Left kidney (tissue), 1 donor: ENCODE measurements at regions not wholly inside any gene's neighbourhood (a gene's known extent, or its start where the extent isn't known, plus 50 kb on each side); places are given as distances from the start of the nearest gene placed in this dataset.

Experiments used
- DNase-seq: peaks from one replicate; pipeline ENCODE4 v3.0.0-alpha.2; 2013

DNA sequence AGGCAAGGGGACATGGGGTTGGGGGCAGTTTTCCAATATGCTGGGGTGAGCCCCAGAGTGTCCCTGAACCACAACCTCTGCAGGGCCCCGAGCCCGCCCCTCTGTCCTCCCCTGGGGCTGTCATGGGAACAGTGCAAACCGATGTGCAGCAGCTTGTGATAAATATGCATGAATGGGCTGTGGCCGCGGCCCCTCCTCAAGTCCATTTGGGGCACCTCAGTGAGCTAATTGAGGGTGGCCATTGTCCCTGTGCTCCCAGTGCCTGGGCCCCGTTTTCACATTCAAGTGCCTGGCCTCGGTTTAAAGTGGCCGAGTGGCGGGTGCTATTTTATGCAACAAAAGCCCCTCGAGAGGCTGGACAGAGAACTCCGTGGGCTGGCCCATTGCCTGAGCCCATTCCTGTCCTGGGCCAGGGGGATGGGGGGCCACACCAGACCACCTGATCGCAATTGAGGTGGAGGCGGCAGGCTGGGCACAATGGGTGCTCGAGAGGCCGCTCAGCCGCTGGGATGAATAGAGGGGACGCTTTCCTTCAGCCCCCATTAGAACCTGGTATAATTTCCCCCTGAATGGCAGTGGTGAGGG lies 193.7 kb downstream of the FOXD2 start:
- no peak for DNase-seq

DNA sequence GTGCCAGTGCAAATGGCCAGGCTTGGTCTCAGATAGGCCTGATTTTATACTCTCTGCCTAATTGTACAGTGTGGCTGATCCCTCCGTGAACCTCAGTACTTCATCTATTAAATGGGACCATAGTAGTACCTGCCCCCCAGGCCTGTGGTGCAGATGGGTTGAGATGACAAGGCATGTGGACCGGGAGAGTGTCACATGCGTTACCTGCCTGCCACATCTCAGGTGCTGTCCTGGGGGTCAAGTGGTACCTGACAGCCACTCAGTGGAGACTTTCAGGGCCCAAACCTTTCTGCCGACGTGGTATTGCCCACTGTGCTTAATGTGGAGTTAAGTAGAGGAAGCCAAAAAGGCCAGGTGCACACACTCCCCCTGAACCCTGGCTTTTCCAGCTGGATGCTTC lies 197.3 kb downstream of the FOXD2 start:
- no peak for DNase-seq

DNA sequence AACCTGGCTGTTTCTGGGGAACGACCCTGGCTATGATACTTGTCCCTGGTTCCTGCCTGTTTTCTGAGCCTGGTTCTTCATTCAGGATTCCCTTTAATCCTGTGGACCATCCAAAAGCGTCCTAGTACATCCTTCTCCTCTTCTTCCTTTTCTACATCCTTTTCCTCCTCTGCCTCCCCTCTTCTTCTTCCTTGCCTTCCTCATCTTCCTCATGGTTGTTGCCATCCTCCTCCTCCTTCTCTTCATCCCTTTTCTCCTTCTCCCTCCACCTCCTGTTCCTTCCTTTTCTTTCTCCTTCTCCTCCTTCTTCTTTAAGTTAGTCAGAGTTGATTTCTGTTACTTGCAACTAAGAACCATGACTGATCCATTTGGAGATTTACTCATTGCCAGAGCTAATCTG lies 197.8 kb downstream of the FOXD2 start:
- DNase-seq: no peak

DNA sequence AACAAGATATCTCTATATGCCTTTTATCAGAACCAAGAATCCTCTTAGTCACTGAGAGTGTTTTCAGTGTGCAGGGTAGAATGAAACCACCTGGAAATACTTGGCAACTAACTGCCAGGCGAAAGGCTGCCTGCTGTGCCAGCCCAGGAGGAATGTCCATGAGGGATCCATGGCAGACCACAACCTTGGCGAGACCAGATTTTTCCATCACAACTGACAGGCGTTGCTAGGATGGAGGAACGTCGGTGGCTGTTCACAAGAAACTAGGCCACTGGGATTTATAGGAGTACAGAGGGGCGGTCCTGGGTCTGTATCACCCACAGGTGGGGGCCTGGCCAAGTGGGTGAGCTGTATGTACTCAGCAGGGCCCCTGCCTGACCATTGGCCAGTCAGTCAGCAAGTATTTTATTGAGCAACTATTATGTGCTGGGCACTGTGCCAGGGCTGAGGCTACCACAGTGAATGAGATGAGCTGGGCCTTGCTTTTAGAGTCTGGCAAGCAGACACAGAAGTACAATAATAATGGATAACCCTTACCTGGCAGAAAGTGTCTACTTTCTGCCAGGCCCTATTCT lies 199.4 kb downstream of the FOXD2 start:
- no peak for DNase-seq

DNA sequence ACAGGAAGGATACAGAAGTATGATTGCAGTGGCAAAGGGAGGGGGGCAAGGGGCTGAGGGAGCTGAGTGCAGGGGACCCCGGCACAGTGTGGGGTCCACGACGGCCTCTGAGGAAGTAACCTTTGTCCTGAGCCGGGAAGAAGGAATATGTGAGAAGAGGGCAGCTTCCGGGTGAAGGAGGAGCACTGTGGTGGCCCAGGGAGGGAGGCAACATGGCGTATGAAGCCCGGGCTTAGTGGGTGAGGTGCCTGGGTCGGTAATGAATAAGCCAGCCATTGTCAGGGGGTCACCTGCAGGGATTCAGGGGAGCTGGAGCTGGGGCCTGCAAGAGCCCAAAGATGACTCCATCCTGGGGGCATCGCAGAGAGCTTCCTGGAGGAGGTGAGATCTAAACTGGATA lies 200.4 kb downstream of the FOXD2 start:
- DNase-seq: no peak

DNA sequence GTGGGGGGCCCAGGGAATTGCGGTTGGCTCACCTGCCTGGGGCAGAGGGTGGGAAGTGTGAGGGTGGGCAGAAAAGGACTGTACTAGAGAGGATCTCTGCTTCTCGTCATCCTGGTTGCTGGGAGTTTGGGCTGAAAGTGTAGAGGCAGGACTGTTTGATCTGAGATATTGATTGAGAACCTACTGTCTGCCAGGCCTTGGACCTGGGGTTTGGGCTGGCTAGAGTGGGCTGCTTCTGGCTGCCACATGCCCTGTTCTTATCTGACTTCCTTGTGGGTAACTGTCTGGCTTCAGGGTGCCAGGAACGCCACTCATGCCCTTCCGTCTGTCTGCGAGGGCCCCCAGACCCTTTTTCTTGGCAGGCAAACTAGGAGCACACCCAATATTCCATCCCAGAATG lies 200.9 kb downstream of the FOXD2 start:
- no peak for DNase-seq

DNA sequence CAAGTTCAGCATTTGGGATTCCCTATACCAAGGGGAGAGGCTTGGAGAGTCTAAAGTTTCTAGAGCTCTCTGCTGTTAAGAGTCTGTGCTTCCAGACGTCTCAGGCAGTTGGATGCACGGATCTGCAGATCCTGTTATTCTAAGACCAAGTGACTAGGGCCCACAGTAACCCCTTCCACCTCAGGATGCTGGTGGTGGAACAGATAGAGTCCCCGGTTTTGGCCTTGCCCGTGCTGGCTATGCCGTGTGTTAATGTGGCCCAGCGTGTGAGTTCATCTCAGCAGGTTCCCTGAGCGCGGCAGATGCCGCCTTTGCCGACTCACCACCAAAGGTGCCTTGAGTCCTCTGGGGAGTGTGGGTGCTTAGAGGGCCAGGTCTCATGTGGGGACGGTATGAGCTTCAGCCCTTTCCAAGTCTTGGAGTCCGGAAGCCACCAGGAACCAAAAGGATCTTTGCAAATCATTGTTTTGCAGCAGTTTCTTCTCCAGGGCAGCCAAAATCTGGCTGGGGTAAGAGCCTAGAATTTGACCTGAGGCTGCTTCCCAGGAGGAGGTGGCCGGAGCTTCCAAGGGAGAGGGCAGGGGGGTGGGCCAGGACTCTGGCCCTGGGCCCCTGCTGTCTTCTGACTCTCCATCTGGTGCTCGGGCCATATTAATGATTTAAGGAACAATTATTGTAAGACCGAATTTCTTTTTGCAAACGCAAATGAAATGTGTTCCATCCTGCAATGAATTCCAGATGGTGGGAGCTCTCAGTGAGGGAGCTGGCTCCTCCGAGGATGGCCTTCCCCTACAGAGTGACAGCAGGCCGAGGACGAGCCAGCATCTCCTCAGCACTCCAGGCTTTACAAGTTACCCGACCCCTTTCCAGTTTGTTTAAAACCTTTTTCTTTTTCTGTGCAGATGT lies 205.7 kb downstream of the FOXD2 start:
- no peak for DNase-seq

DNA sequence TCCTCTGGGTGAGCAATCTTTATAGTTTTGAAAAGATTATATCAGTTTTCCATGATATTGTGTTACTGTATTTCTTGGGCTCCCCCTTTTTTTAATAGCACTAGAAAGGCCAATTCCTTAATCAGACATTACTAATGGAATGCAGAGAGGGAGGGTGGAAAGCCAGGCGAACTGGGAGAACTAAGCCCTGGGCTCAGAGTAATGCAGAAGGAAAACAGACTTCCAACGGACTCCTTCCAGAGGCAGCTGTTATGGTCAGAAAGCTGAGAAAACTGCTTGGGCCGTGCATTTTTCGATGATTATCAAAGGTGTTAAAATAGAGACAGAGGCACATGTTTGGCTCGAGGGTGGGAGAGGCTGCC lies 206.3 kb downstream of the FOXD2 start:
- no peak for DNase-seq

DNA sequence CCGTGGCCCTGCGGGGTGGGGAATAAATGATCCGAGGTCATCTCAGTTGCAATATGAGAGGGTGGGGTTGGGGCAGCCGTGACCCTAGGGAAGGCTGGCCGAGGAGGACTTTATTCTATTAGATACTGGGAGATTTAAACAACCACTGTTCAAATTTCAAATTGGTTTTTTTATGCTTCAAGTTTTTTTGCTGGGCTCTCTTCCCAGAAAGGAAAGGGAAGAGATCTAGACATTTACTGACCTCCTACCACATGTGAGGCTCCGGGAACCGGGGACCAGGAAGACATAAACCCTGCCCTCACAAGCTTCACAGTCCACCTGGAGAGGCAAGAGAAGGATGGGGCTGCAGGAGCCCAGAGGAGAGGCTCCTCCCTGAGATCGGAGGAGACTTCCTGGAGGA lies 207.3 kb downstream of the FOXD2 start:
- DNase-seq: no peak

DNA sequence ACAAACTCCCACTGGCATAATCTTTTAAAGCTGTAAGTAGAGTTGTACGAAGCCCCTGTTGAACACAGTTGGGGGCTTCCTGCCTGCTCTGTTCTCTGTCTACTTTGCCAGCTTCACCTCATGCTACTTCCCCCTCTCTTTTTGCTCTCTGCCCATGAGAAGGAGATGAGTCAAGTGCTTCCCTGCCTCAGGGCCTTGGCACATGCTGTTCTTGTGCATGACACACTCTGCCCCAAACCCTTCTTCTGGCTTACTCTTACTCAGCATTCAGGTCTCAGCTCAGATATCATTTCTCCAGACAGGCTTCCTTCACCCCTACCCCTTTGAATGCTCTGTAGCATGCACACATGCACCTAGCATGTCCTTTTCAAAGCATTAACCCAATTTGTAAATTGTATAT lies 208.8 kb downstream of the FOXD2 start:
- no peak for DNase-seq

DNA sequence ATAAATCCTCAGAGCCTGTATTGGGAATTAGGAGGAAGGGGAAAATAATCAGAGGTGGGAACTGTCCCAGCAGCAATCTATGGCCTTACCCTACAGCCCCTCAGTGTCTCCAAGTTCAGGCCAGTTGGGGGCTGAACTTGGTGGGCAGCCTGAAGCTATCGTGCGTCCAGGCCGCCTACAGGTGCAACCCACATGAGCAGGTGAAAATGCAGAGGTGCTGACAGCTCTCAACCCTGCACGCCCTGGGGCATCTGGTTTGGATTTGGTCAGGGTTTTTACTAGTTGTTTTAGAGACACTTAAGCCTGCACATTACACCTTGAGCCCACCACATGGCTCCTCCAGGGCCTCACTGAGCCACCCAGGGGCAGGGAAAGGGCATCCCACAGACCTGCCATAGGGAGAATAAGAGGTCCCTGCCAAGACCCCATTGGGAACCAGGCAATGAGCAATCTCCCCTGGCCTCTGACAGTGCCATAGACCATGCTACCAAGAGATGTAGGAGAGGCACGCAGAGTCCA lies 209.5 kb downstream of the FOXD2 start:
- DNase-seq: no peak

DNA sequence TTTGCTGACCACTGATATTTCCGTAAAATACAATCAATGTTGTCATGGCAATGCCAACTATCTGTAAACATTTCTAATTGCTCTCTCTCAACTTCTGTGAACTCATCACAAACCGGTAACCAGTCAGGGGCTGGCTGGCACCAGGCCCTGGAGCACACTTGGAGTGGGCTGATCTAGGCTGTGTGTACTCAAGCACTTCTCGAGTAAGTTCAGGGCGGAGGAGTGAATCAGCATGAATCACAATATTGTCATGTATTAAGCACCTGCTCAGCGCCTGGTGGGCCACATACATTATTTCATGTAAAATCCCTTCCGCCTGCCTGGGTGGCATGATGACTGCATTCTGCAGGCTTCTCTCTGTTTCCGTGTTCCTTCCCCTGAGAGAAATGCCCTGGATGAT lies 212.4 kb downstream of the FOXD2 start:
- no peak for DNase-seq

DNA sequence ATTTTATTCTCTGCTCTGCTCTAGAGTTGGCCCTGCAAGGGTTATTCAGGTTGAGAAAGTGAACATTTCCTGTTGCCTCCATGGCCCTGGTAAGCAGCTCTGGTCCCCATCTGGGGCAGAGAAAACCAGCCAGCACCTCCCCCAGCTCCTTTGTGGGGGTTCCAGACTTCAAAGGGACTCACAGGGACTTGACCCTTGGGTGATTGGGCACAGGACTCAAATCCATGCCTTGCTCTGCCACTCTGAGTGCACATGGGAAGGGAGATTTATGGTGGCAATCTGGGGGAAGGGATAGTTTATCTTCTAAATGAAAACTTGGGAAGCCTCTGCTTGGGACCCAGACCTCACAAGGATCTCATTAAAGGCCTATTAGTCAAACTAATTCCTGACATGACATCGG lies 212.8 kb downstream of the FOXD2 start:
- no peak for DNase-seq

DNA sequence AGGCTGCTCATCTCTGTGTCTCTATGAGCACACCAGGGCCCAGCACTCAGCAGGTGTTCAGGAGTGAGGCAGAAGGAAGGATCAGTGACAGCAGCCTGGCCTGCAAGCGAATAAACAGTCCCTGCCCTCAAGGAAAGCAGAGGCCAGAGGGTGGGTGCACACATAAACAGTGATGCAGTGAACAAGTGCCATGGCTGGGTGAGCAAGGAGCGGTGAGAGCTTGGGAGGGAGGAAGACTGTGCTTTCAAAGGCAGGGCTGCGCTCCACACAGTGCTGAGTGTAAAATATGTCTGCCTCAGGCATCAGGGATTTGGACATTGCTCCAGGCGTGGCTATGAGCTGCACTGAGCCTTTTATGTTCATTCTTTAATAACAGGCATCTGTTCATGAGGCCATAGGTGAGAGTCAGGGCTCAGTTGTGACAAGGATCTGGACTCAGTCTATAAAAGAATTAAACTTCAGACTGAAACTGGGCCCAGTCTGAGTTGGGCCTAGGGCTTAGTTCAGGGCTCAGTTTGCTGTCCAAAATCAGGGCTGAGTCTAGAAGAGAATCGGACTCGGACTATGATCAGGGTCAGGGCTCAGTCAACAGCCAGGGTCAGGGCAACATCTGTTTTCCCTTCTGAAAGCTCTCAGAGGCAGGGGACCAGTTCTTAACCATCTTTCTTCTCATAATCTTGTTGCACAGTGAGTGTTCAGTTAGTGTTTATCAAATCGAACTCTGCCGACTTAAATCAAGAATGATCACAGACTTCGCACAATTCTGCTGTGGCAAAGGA lies 213.7 kb downstream of the FOXD2 start:
- DNase-seq: no peak

DNA sequence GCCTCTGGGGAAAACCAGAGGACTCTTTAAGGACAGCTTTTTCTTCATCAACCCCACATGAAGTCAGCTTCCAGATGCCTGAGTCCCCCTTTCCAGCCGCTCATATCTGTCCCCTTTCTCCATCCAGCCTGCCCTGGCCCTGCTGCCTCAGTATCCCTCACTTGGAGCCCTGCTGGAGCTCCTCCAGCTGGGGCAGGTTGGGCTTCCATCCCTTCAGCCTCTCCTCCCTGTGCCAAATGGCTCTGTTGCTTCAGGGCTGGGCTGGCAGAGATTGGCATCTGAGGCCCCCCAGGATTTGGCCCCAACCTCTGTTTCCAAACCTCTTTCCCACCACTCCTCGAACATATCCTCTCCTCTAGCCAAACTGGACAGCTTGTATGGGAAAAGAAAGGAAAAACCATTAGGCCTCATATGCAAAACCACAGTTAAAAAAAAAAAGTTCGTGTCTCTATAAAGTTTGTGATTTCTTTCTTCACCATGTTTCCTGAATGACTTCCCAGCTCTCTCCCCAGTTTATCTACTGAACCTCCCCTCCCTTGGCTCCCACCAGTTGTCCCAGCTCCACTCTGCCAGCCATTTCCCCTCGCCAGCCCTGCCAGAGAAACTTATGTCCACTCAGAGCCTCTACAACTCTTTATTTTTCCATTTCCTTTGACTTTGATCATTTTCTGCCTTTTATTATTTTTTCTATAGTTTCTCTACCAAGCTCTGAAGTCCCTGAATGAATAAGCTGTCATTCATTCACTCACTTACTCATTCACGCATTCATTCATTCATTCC lies 217.9 kb downstream of the FOXD2 start:
- no peak for DNase-seq

DNA sequence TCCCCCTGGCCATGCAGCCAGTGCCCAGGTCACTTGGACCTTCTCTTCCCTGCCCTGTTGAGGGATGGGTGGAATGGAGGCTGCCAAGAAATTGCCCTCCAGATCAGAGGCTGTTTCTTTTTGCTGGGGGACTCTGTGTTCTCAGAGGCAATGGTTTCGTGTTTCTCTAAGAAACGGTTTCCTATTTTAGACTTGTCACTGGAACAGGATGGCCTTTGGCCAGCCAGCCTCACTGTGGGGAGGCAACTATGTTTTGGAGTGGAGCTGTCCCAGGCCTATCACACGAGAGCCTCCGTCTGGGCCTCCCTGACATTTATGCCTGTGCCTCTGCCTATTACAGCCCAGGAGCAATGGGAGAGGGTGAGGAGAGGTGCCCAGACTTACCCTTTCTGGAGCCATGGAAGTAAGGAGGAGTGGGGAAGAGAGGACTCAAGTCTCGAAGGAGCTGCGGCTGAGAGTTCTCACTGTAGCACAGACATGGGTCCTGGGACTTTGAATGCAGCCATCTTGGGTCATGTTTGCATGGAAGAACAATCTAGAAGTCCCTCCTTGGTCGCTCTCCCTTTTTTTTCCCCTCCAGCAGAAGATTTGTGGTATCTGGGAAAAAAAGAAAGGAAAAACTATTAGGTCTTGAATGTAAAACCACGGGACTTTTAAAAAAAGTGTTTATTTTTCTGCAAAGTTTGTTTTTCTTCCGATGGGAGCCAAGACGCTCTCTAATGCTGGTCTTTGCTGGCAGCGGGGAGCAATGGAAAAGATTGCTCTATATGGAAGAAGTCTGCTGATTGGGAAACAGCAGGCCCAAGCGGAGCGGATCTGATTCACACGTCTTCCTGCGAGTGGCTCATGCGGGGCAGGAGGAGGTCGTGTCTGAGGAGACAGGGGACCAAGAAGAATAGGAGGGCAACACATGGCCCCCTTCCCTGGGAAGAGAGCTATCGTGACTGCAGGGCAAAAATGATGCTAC lies 219.2 kb downstream of the FOXD2 start:
- DNase-seq: no peak

DNA sequence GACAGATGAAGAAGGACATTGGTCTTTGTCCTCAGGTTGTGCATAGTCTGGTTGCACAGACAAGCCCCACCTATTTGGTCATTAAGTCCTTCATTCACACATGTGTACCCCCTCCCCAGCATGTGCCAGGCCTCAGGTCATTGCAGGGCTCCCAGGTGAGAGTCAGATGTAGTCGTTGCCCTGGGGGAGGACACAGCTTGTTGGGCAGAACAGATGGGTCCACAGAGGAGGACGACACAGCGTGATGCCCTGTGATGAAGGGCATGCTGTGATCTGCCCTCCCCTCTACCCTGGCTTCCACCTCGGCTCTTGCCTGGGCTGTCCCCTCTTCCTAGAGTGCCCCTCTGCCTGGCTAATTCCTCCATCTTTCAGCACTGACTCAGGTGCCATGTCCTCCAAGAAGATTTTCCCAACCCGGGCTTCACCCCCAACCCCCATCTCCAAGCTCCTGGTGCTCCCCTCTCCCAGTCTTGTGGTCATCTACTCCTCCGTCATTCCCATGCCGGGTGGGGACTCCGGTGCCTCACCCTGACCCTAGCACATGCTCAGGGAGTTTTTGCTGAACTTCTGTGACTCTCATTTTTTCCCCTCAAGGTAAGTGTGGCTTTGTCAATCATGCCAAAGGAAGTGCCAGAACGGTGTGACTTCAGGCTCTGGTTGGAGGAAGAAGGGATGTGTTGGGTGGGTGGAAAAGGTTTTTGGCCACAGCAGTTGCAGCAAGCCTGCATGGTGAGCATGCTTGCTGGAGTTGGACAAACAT lies 220.5 kb downstream of the FOXD2 start:
- no peak for DNase-seq

DNA sequence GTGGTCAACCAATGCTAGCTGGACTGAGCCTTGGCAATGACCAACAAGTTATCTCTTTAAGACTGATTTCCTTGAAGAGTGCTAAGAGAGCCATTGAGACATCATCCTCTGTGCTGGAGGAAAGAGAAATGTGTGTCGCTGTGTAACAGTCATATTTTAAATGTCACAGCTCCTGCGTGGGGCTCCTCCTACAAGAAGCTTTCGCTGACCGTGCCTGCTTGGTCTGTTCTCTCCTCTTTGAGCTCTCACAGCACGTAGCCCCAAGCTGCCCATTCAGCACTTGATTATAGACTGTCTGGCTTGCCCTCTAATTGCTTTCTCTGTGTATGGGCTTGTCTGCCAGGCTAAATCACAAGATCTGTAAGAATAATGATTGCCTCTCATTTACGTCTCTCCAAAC lies 221.3 kb downstream of the FOXD2 start:
- no peak for DNase-seq

DNA sequence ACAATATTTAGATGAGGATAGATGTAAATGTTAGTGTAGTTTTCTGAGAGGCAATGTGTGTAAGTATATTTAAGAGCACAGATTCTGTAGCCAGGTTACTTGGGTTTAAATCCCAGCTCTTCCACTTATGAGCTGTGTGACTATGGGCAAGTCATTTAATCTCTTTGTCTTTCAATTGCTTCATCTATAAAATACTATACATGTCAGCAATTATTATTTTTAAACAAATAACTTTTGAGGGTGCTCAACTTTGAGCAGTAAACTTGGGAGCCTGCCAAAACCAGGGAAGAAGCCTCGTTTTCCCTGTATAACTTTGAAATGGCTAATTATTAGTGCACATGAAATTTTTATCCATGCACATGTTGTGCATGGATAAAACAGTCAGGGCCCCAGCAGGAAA lies 222.8 kb downstream of the FOXD2 start:
- DNase-seq: no peak

DNA sequence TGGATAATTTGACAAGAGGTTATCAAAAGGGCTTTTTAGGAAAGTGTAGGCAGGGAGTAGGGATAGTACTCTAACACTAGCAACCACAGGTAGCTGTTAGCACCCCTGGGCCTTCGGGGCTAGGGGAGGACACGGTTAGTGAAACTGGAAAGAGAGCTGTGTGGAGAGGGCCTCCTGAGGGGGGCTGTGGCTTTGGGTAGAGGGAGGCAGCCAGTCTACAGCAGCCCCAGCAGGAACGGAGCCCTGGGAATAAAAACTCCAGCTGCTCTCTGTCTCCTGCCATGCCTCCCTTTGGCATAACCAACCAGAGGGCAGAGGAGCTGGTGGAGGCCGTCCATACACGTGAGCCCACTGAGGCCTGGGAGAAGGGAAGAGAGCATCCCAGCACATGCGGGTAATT lies 223.2 kb downstream of the FOXD2 start:
- DNase-seq: no peak
